ENCODE measurements at regions not wholly inside any gene's neighbourhood (a gene's known extent, or its start where the extent isn't known, plus 50 kb on each side); places are given as distances from the start of the nearest gene placed in this dataset.

- Histone ChIP-seq H4K8ac (ENCODE audit: low read depth in 2 of 2, low read length in 2 of 2) (no peak overlapping the region), H3K14ac (replicated peaks; ENCODE audit: low read depth, low read length) (no peak overlapping the region), H2AK5ac (ENCODE audit: low read depth, low read length) (no peak overlapping the region), H3K9me1 (ENCODE audit: insufficient read depth, low read length) (no peaks in the 10 kb centered on the region; the same call in 1 of the 2 replicates), H3K9me3 (ENCODE audit: control insufficient read depth, insufficient read depth, low read length) (no peaks in the 10 kb centered on the region), H3K23ac (ENCODE audit: low read depth, low read length) (no peak overlapping the region), H3K4ac (ENCODE audit: low read depth, low read length) (no peak overlapping the region), H2BK15ac (ENCODE audit: low read depth, low read length) (no peak overlapping the region), H3K9ac (ENCODE audit: low read depth, low read length) (no peak overlapping the region), H2BK120ac (ENCODE audit: low read depth, low read length) (no peak overlapping the region), H2BK20ac (ENCODE audit: low read depth, low read length) (no peak overlapping the region), H3K79me1 (ENCODE audit: low read depth in 1 of 2, low read length in 2 of 2) (no peaks in the 10 kb centered on the region), H3K4me2 (ENCODE audit: low read depth, low read length) (no peak overlapping the region), H3K27ac (ENCODE audit: insufficient read depth, low read length) (no peak overlapping the region), H2BK5ac (ENCODE audit: low read depth, low read length, poor library complexity, severe bottlenecking) (no peak overlapping the region), H3K56ac (ENCODE audit: extremely low read depth, insufficient read depth, low read length) (no peak overlapping the region), H3K18ac (ENCODE audit: low read depth, low read length) (no peak overlapping the region), H4K91ac (ENCODE audit: insufficient read depth, low read depth, low read length) (no peak overlapping the region), H4K20me1 (ENCODE audit: insufficient read depth, low read length) (no peaks in the 10 kb centered on the region), H3K4me3 (ENCODE audit: insufficient read depth, low read depth, low read length) (no peak overlapping the region), H4K5ac (ENCODE audit: low read depth, low read length) (no peak overlapping the region), H3K36me3 (ENCODE audit: control insufficient read depth, insufficient read depth, low read length) (no peaks in the 10 kb centered on the region), H3K27me3 (ENCODE audit: control insufficient read depth, insufficient read depth, low read length) (no peaks in the 10 kb centered on the region), H2AK9ac (replicated peaks; ENCODE audit: low read depth, low read length, poor library complexity) (no peak overlapping the region), H3K4me1 (ENCODE audit: control insufficient read depth, insufficient read depth, low read length) (no peaks in the 10 kb centered on the region), H2AFZ (replicated peaks; ENCODE audit: low read length, poor library complexity) (no peak overlapping the region)
- BruUV-seq (replicated peaks), result no TSS peak
- in situ Hi-C loops (cut with MboI; ENCODE audit: low sequenced_read_pairs) (no loop called here), dilution Hi-C loops (cut with HindIII; ENCODE audit: low sequenced_read_pairs, unreplicated experiment) (no loop called here), intact Hi-C loops (cut with micrococcal nuclease) (no loop called here)
- no peak for ATAC-seq (ENCODE audit: low read depth)
- DNase-seq, result no peak
- ChIA-PET POLR2A (ENCODE audit: unreplicated experiment) (no interaction called here), CTCF (interaction anchor here (0.6 kb wide), 1 partner anchor 42 kb away, joined by 3 read pairs; no protein-coding TSS in a partner anchor)
- TF ChIP-seq FOS (IDR thresholded peaks at IDR 0.05; ENCODE audit: low read depth, low read length), result no peak
- WGBS, 2 experiments (ENCODE audit: extremely low coverage in 2 of 2, insufficient read length in 1 of 2), result no CpG with 5 or more reads among the region's 3 CpGs
Observed at GRCh38 chr3:168618827-168619470, 523.2 kb upstream of the GOLIM4 start.
